ENCODE measurements at regions not wholly inside any gene's neighbourhood (a gene's known extent, or its start where the extent isn't known, plus 50 kb on each side); places are given as distances from the start of the nearest gene placed in this dataset.

- DNase-seq (no peak), ATAC-seq (no peak)
- no peak for TF ChIP-seq CTCF (IDR thresholded peaks at IDR 0.05)
- H3K36me3 ChIP-seq (ENCODE audit: control insufficient read depth, insufficient read depth, low read length) = no peaks in the 10 kb centered on the region
- 96% methylated on average over 8 of the region's 8 CpGs for WGBS (ENCODE audit: insufficient coverage)
- Mint-ChIP-seq H3K27me3 (ENCODE audit: low read depth in 2 of 2) (peaks cover 18 to 35% of the 10 kb centered on the region in 2 donors), H3K9me3 (no peaks in the 10 kb centered on the region), H3K36me3 (no peaks in the 10 kb centered on the region), H3K27ac (no peak overlapping the region), H3K4me3 (no peak overlapping the region), H3K4me1 (peaks cover 64 to 66% of the 10 kb centered on the region in 2 donors)
- H3K4me3 ChIP-seq (ENCODE audit: low read length) = no peak overlapping the region
- intact Hi-C loops (cut with micrococcal nuclease) = loop anchor here (5.0 kb wide), 2 partner anchors 54 to 144 kb away; no protein-coding TSS in a partner anchor
- H3K27ac ChIP-seq (ENCODE audit: low read length) = no peak overlapping the region
- peaks cover 72% of the 10 kb centered on the region for H3K4me1 ChIP-seq (ENCODE audit: control insufficient read depth, insufficient read depth, low read length)
- H3K9me3 ChIP-seq (ENCODE audit: control insufficient read depth, insufficient read depth, low read length) = no peaks in the 10 kb centered on the region
- peaks cover 8% of the 10 kb centered on the region for H3K27me3 ChIP-seq (ENCODE audit: control insufficient read depth, insufficient read depth, low read length)
Measured at GRCh38 chr22:48240935-48241230, 1478.4 kb downstream of the TBC1D22A start.

- H3K4me1 Mint-ChIP-seq = peaks cover 60 to 62% of the 10 kb centered on the region in 2 donors
- H3K27ac Mint-ChIP-seq = no peak overlapping the region
- Histone ChIP-seq H3K9me3 (ENCODE audit: control insufficient read depth, insufficient read depth, low read length) (no peaks in the 10 kb centered on the region), H3K4me1 (ENCODE audit: control insufficient read depth, insufficient read depth, low read length) (peaks cover 66% of the 10 kb centered on the region), H3K27ac (ENCODE audit: low read length) (no peak overlapping the region), H3K36me3 (ENCODE audit: control insufficient read depth, insufficient read depth, low read length) (no peaks in the 10 kb centered on the region), H3K27me3 (ENCODE audit: control insufficient read depth, insufficient read depth, low read length) (peaks cover 8% of the 10 kb centered on the region), H3K4me3 (ENCODE audit: low read length) (no peak overlapping the region)
- intact Hi-C loops (cut with micrococcal nuclease) = loop anchor here (5.0 kb wide), 2 partner anchors 53 to 143 kb away; no protein-coding TSS in a partner anchor
- ATAC-seq (no peak), DNase-seq (no peak)
- no peaks in the 10 kb centered on the region for H3K9me3 Mint-ChIP-seq
- no peak overlapping the region for H3K4me3 Mint-ChIP-seq
- H3K27me3 Mint-ChIP-seq (ENCODE audit: low read depth in 2 of 2) = peaks cover 15 to 37% of the 10 kb centered on the region in 2 donors
- WGBS (ENCODE audit: insufficient coverage) = 80% methylated on average over 11 of the region's 13 CpGs
- H3K36me3 Mint-ChIP-seq = no peaks in the 10 kb centered on the region
- TF ChIP-seq CTCF (IDR thresholded peaks at IDR 0.05) = no peak
Measured at GRCh38 chr22:48240148-48240934, 1477.9 kb downstream of the TBC1D22A start.

- intact Hi-C loops (cut with micrococcal nuclease) = loop anchor here (5.0 kb wide), 2 partner anchors 52 to 142 kb away; no protein-coding TSS in a partner anchor
- no peak overlapping the region for H3K27ac Mint-ChIP-seq
- DNase-seq = no peak
- Histone ChIP-seq H3K36me3 (ENCODE audit: control insufficient read depth, insufficient read depth, low read length) (no peaks in the 10 kb centered on the region), H3K9me3 (ENCODE audit: control insufficient read depth, insufficient read depth, low read length) (no peaks in the 10 kb centered on the region), H3K4me1 (ENCODE audit: control insufficient read depth, insufficient read depth, low read length) (peaks cover 59% of the 10 kb centered on the region), H3K4me3 (ENCODE audit: low read length) (no peak overlapping the region), H3K27ac (ENCODE audit: low read length) (no peak overlapping the region), H3K27me3 (ENCODE audit: control insufficient read depth, insufficient read depth, low read length) (peaks cover 8% of the 10 kb centered on the region)
- H3K4me1 Mint-ChIP-seq = peaks cover 53 to 54% of the 10 kb centered on the region in 2 donors
- peaks cover 15 to 37% of the 10 kb centered on the region in 2 donors for H3K27me3 Mint-ChIP-seq (ENCODE audit: low read depth in 2 of 2)
- WGBS (ENCODE audit: insufficient coverage) = 51% methylated on average over 10 of the region's 11 CpGs
- H3K36me3 Mint-ChIP-seq = no peaks in the 10 kb centered on the region
- H3K4me3 Mint-ChIP-seq = peak overlapping the region; percentile 9
- TF ChIP-seq CTCF (IDR thresholded peaks at IDR 0.05) = no peak
- no peak for ATAC-seq
- H3K9me3 Mint-ChIP-seq = no peaks in the 10 kb centered on the region
Measured at GRCh38 chr22:48239461-48240147, 1477.2 kb downstream of the TBC1D22A start.
